GM12892 (cell line): ENCODE measurements at regions not wholly inside any gene's neighbourhood (a gene's known extent, or its start where the extent isn't known, plus 50 kb on each side); places are given as distances from the start of the nearest gene placed in this dataset.

Experiments used
- POLR2A ChIP-seq: IDR thresholded peaks from 2 replicates; pipeline ENCODE4 v1.6.1; 2011; ENCODE audit warnings: low read depth, low read length, control low read depth
- POLR2AphosphoS5 ChIP-seq: IDR thresholded peaks from 2 replicates; pipeline ENCODE4 v1.6.1; 2011; ENCODE audit warnings: low read depth, low read length, control low read depth

- TF ChIP-seq POLR2AphosphoS5 = no peak
- TF ChIP-seq POLR2A = no peak
Observed at GRCh38 chr2:239604861-239605260, 204.0 kb upstream of the HDAC4 start.
